Islet of Langerhans (tissue), 1 donor: ENCODE measurements at regions not wholly inside any gene's neighbourhood (a gene's known extent, or its start where the extent isn't known, plus 50 kb on each side); places are given as distances from the start of the nearest gene placed in this dataset.
"Not testable (repeated sequence)": the region's sequence is repeated elsewhere in the genome, so short reads cannot be mapped to it uniquely, and the experiment has no call there.

Experiments
- FAIRE-seq: peaks from one replicate; lab custom pipeline; 2011; peaks lifted over from hg19 to GRCh38; lab: Jason Lieb, UNC

- FAIRE-seq = no peak
Measured at GRCh38 chr13:54165581-54166215, 1137.1 kb downstream of the OLFM4 start.

- no peak for FAIRE-seq
Measured at GRCh38 chr13:54173996-54174395, 1145.4 kb downstream of the OLFM4 start.

- no peak for FAIRE-seq
Measured at GRCh38 chr13:54175466-54175865, 1146.9 kb downstream of the OLFM4 start.

GRCh38 chr13:54177466-54177865 is 1148.9 kb downstream of the OLFM4 start:
- FAIRE-seq = no peak

DNA sequence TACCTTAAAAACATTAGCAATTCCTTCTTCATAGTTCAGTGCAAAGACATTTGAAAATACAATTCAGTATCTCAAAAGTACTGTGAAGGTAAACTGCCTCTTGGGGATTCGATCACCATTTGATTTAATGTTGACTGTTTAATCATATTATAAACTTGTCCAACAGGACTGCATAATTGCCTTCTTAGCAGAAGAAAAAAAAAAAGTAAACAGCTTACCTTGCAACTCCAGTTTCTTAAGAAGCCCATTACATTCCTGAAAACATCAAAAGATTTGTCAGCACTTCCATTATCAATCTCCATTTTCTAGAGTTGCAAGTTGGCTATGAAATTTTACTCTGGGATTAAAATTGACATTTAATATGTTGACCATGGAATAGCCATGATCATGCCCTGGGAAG is 1154.6 kb downstream of the OLFM4 start:
- no peak for FAIRE-seq

GRCh38 chr13:54183728-54184127 is 1155.1 kb downstream of the OLFM4 start:
- no peak for FAIRE-seq

GRCh38 chr13:54184576-54184975 is 1156.0 kb downstream of the OLFM4 start:
- FAIRE-seq = no peak

GRCh38 chr13:54185101-54185500 is 1156.5 kb downstream of the OLFM4 start:
- FAIRE-seq = no peak

GRCh38 chr13:54185785-54186184 is 1157.2 kb downstream of the OLFM4 start:
- no peak for FAIRE-seq

DNA sequence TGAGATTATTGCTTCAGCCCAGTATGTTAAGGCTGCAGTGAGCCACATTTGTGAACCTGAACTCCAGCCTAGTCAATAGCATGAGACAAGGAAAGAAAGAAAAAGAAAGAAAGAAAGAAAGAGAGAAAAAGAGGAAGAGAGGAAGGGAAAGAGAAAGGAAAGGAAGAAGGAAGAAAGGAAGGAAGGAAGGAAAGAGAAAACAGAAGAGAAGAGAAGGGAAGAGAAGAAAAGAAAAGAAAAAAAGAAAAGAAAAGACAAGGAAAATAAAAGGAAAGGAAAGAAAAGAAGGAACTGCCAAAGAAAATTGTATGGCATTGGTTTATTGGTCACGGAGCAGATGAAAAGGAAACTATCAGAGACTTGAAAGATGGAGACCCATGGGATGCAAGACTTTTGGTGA is 1158.8 kb downstream of the OLFM4 start:
- no peak for FAIRE-seq

DNA sequence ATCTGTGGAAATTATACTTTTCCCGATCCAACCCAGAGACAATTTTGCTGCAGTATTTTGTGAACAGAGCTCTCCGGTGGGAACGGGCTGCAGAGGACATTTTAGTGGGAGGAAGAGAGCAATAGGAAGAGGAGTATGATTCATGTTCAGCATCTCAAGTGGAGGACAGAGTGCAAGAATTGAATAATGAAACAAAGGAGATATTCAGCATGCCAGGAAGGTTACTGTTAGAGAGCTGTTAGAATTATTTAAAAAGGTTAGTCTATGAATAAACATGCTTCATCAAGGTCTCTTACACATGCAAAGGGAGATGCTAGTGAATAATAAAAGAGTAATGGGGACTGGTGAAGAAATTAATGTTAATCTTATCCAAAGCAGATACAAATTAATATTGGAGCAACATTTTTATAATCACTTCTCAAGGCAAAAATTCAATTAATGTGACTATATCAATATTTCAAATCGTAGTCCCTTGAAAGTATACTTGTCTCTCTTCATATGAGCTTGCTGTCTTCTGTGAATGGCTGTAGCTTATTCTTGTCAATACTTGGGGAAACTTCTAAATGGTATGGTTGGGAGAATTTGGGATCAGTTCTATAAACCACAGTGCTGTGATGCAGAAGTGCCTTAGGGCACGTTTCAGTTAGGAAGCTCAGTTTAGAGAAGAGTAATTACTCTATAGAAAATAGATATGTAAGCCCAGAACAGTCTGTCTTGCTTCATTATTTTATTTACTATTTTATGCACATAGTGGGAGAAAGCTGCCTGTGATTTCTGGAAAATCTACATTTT is 1165.8 kb downstream of the OLFM4 start:
- no peak for FAIRE-seq

DNA sequence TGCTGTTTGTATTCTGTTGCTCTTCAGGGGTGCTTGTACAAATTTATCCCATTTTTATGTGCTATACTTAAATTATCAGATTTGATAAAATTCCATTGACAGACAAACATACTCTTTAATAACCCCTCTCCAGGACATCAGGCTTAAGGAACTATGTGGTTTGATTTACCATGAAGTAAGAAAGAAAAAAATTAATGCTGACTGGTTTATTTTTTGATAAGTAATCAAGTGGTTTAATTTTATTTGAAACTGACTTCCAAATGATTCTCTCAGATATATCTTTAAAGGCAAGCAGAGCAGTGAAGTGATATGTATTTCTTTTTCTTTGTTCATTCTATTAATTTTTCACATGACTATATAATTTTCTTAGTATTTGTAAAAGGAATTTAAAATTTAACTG is 1168.1 kb downstream of the OLFM4 start:
- FAIRE-seq = no peak

- no peak for FAIRE-seq
Measured at GRCh38 chr13:54198911-54199310, 1170.3 kb downstream of the OLFM4 start.

DNA sequence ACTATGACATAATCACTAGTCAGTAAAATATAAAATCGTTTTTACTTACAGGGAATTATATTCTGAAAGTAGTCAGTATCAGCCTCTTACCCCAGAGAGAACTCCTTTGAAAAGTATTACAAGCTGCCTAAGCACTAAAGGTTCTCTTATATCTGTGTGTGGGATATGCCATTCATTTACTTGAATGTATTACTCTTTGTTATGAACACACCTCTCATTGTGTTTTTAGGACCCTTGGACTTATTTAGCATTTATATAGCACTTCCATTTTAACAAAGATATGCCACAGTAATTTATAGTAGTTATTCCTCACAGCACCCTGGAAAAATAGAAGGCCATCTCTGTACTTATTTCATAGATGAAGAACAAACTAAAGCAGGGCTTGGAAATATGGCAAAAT is 1178.0 kb downstream of the OLFM4 start:
- no peak for FAIRE-seq

DNA sequence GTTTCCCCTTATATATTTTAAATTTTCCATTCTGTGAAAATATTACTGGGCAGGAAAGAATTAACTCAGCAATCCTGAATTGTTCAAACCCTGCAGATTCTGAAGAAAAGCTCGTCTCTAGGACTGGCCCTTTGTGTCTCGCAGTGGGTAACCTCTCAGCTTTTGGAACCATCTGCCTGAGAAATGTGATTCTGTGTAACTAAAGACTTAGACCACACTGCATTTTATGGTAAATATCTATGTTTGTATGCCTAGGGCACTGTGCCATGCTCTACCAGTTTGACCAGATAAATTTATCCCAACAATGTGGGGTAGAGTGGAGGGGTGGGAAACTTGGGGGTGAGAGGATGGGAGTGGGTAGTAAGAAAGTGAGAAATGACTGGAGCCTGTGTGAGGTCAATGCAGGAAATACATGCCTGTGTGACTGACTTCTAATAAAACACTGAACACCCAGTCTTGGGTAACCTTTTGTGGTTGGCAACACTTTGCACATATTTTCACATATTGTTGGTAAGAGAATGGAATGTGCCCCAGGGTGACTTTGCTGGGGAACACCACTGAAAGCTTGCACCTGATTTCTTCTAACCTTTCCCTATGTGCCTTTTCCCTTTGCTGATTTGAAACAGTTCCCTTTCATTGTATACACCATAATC is 1181.9 kb downstream of the OLFM4 start:
- FAIRE-seq = no peak

DNA sequence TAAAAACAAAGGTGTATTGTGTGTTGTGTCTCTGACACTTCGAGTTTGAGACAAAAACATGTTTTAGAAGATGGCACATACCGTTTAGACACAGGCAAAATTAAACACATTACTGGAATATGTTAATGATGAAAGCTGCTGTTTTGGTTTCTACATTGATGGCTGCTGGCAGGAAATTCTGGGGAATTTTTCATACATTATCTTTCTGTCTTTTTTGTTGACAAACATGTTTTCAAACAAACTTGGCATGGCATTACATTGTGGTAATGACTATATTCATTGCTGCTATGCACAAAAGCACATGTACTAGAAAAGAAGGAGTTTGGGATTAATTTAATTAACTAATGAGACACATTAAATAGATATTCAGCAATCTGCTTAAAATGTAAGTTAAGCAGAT is 1187.6 kb downstream of the OLFM4 start:
- FAIRE-seq = no peak

DNA sequence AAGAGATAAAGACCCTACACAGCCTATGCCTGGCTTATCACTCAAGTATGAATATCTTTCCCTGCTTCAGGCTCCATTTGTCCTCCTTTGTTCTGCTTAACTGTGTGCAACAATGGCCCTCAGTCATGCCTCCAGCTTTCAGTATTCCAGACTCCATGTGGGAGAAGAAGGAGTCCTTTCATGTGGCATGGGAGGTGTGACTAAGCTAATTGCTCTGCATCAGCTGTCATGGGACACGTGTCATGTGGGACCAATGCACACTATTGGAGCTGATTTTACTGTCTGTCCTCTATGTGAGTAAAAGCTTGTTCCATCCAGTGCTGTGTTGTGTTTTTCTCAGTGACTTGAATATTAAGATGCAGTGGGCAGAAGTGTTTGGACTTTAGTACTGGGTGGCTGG is 1198.3 kb downstream of the OLFM4 start:
- FAIRE-seq = no peak

DNA sequence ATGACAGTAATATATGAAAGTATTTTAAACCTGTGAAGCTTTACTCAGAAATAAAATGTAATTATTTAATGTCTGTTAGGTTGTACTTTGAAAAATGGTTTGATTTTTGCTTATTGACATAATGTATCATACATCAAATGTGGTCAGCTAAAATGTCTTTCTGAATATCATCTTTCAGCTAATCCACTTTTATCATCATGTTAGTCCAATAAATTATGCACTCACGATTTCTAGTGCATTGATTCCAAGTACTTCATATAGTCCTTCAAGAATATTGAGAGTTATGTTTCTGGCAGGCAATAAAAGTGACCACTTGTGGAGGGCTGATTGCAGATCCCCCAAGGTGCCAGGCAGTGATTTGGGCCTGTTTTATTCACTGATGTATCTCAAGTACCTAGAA is 1204.1 kb downstream of the OLFM4 start:
- FAIRE-seq = no peak

GRCh38 chr13:54234607-54235006 is 1206.0 kb downstream of the OLFM4 start:
- no peak for FAIRE-seq

DNA sequence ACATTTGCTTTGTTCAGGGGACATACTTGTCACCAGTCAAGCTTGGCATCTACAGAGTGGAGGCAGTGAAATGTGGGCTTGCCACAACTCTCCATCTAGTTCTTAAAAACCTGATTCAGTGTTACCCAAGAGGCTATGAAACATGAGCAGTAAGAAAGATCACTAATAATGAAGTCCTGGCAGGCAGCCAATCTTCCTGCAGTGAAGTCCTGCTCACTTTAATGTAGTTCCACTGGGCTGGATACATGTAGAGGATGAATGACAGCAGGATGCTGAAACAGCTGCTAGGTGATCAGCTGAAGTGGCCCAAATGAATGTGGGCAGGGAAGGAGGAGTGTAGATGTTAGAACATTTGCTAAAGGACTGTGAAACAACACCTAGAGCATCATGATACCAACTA is 1213.1 kb downstream of the OLFM4 start:
- no peak for FAIRE-seq

DNA sequence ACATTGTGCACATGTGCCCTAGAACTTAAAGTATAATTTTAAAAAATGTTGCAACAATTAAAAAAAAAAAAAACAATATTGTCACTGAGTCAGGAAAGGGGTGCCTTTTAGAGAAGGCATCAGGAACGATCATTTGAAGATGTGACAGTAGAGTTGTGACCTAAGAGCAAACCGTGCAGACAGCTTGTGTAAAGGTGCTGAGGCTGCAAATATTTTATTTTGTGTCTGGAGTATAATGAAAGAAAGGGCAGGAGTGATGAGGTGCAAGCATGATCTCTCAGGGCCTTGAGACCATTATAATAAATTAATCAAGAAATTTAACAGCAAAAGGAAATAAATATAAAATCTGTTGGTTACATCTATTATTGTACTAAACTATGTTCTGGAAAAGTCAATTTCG is 1219.7 kb downstream of the OLFM4 start:
- no peak for FAIRE-seq

- FAIRE-seq = no peak
Measured at GRCh38 chr13:54261856-54262255, 1233.2 kb downstream of the OLFM4 start.

DNA sequence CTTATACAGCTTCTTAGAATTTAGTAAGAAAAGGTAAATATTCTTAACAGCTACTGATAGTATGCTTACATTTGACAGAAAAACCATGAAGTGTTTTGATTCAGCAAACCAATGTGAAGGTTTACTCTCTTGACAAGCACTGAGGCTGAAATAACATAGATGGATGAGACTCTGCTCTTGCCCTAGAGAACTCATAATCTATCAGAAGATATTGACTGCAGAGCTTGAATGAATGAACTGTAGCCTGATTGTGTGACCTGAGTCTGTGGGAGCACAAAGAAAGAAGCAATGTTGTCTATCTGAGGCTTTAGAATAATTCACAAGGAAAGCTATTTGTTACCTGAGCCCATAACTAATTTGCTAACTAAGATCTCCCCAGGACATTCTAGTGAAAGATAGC is 1235.3 kb downstream of the OLFM4 start:
- FAIRE-seq = no peak

GRCh38 chr13:54267253-54267668 is 1238.6 kb downstream of the OLFM4 start:
- FAIRE-seq = not testable (repeated sequence)
